HG03439 (cell line): ENCODE measurements at regions not wholly inside any gene's neighbourhood (a gene's known extent, or its start where the extent isn't known, plus 50 kb on each side); places are given as distances from the start of the nearest gene placed in this dataset.
A peak's percentile ranks its signal among the peaks of the same experiment; 100 is the strongest.

ENCODE experiments used
- ATAC-seq: cut with Tn5 transposase; IDR thresholded peaks from one replicate; pipeline ENCODE4 v1.9.1; 2021; ENCODE audit warnings: mild to moderate bottlenecking, moderate library complexity; ENCODE audit not compliant: unreplicated experiment

GRCh38 chr11:127902382-127902781 lies 685.0 kb downstream of the ETS1 start:
- no peak for ATAC-seq

GRCh38 chr11:127898422-127899365 lies 688.7 kb downstream of the ETS1 start:
- ATAC-seq: no peak

- ATAC-seq: no peak
Measured at GRCh38 chr11:127895776-127896175, 691.6 kb downstream of the ETS1 start.

- ATAC-seq: no peak
Measured at GRCh38 chr11:127894316-127894715, 693.0 kb downstream of the ETS1 start.

GRCh38 chr11:127890030-127890615 lies 697.2 kb downstream of the ETS1 start:
- ATAC-seq: no peak

- no peak for ATAC-seq
Measured at GRCh38 chr11:127888386-127888785, 699.0 kb downstream of the ETS1 start.

- ATAC-seq: no peak
Measured at GRCh38 chr11:127875131-127875530, 712.2 kb downstream of the ETS1 start.

GRCh38 chr11:127873478-127873877 lies 713.9 kb downstream of the ETS1 start:
- ATAC-seq: no peak

GRCh38 chr11:127866109-127866508 lies 721.2 kb downstream of the ETS1 start:
- no peak for ATAC-seq

GRCh38 chr11:127864861-127865260 lies 722.5 kb downstream of the ETS1 start:
- ATAC-seq: no peak

GRCh38 chr11:127862406-127862805 lies 725.0 kb downstream of the ETS1 start:
- ATAC-seq: no peak

- no peak for ATAC-seq
Measured at GRCh38 chr11:127859941-127860354, 727.4 kb downstream of the ETS1 start.

- ATAC-seq: no peak
Measured at GRCh38 chr11:127844876-127845275, 742.5 kb downstream of the ETS1 start.

- ATAC-seq: peak; percentile 73
Measured at GRCh38 chr11:127843483-127844396, 743.6 kb downstream of the ETS1 start.

GRCh38 chr11:127825183-127825582 lies 762.2 kb downstream of the ETS1 start:
- no peak for ATAC-seq

GRCh38 chr11:127818625-127819024 lies 768.7 kb downstream of the ETS1 start:
- no peak for ATAC-seq

- ATAC-seq: no peak
Measured at GRCh38 chr11:127816962-127817361, 770.4 kb downstream of the ETS1 start.

GRCh38 chr11:127815331-127815730 lies 772.0 kb downstream of the ETS1 start:
- ATAC-seq: no peak

GRCh38 chr11:127806501-127806900 lies 780.9 kb downstream of the ETS1 start:
- ATAC-seq: no peak

GRCh38 chr11:127805771-127806170 lies 781.6 kb downstream of the ETS1 start:
- ATAC-seq: no peak

- no peak for ATAC-seq
Measured at GRCh38 chr11:127804747-127805400, 782.5 kb downstream of the ETS1 start.
